ENCODE measurements at regions not wholly inside any gene's neighbourhood (a gene's known extent, or its start where the extent isn't known, plus 50 kb on each side); places are given as distances from the start of the nearest gene placed in this dataset.

- TF ChIP-seq ZFX (IDR thresholded peaks at IDR 0.05; ENCODE audit: borderline replicate concordance), result no peak
- no peak for TF ChIP-seq CTCF (IDR thresholded peaks at IDR 0.05)
Observed at GRCh38 chr5:138700581-138701362, 52.5 kb upstream of the CTNNA1 start.

All from 22Rv1 (cell line).